RWPE1 (cell line): ENCODE measurements at regions not wholly inside any gene's neighbourhood (a gene's known extent, or its start where the extent isn't known, plus 50 kb on each side); places are given as distances from the start of the nearest gene placed in this dataset.

Experiments
- CTCF ChIA-PET: fragments of 350-600 bp; sonication (Branson Sonifier 250); formaldehyde crosslinking; extraction: SDS; loops from one replicate; lab custom pipeline; 2021; lab: Yijun Ruan, JAX
- POLR2A ChIA-PET: fragments of 400-600 bp; formaldehyde crosslinking; extraction: SDS; loops from one replicate; lab custom pipeline; 2020; ENCODE audit warnings: antibody characterized with exemption; ENCODE audit not compliant: low non-redundant PET; lab: Yijun Ruan, JAX
- DNase-seq: peaks from one replicate; pipeline ENCODE4 v3.0.0; 2012; ENCODE audit warnings: low spot score
- H3K27ac ChIP-seq: fragments of 450-650 bp; 2 replicates; pipeline ENCODE4 v1.5.1; 2017
- TF ChIP-seq, protein P1 (sequence below): fragments of 450-650 bp; conservative IDR thresholded peaks from 2 replicates; pipeline ENCODE4 v1.5.1; 2017; ENCODE audit warnings: low read depth, mild to moderate bottlenecking

DNA sequence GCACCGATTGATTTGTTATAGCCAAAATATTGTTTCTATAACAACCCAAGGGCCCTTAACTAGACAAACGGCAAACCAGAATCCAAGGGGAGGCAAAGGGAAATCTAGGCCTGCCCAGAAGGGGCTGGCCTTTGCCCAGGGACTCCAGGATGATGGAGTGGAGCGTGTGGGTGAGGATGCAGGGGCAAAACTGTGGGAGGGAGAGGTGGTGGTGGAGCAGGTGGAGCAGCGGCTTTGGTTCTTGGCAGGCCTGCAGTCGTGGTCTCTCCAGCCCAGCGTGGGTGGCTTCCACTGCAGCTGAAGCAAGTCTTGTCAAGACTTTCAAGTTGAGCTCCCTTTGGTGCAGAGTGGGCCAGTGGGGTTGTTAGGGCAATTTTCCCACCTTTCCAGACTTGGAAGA is 98.6 kb upstream of the TBCA start:
- POLR2A ChIA-PET, result no interaction called here
- no peak overlapping the region for H3K27ac ChIP-seq
- no peak for DNase-seq
- CTCF ChIA-PET, result no interaction called here
- TF ChIP-seq, protein P1, sequence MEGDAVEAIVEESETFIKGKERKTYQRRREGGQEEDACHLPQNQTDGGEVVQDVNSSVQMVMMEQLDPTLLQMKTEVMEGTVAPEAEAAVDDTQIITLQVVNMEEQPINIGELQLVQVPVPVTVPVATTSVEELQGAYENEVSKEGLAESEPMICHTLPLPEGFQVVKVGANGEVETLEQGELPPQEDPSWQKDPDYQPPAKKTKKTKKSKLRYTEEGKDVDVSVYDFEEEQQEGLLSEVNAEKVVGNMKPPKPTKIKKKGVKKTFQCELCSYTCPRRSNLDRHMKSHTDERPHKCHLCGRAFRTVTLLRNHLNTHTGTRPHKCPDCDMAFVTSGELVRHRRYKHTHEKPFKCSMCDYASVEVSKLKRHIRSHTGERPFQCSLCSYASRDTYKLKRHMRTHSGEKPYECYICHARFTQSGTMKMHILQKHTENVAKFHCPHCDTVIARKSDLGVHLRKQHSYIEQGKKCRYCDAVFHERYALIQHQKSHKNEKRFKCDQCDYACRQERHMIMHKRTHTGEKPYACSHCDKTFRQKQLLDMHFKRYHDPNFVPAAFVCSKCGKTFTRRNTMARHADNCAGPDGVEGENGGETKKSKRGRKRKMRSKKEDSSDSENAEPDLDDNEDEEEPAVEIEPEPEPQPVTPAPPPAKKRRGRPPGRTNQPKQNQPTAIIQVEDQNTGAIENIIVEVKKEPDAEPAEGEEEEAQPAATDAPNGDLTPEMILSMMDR, result no peak

DNA sequence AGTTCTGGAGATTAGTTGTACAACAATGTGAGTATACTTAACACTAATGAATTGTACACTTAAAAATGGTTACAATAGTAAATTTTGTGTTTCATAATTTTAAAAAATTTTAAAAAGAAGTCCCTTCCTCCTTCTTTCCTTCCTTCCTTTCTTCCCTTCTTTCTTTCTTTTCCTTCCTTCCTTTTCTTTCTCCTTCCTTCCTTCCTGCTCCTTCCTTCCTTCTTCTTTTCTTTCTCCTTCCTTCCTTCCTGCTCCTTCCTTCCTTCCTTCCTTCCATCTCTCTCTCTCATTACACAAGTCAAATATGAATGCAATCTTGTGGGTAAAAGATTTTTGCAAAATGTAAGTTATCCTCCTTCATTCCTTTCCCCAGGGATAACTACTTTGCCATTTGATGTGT is 97.1 kb upstream of the TBCA start:
- TF ChIP-seq, protein P1, result no peak
- DNase-seq, result no peak
- ChIA-PET POLR2A (no interaction called here), CTCF (no interaction called here)
- no peak overlapping the region for H3K27ac ChIP-seq

DNA sequence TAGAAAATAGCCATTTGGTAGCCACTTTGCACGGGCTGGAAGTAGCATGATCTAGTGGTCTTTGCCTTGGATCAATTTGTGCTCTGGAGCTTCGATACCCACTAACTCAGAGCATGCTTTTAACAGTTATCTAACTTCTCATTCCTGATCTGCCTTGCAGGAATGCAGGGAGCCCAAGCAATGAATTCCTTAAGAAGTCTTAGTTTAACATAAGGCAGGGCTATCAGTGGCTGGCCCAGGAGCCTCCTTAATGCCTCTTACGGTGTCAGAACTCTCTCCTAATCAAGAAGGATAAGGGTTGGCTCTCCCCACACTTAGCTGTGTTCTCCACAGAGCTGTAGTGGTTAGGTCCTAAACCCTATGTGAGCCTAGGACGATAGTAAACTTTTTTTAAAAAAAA is 95.8 kb upstream of the TBCA start:
- POLR2A ChIA-PET, result no interaction called here
- no peak overlapping the region for H3K27ac ChIP-seq
- TF ChIP-seq, protein P1, result no peak
- CTCF ChIA-PET, result interaction anchor here (0.6 to 0.7 kb wide), 2 partner anchors 73 to 147 kb away, joined by 3 read pairs; no protein-coding TSS in a partner anchor
- no peak for DNase-seq

DNA sequence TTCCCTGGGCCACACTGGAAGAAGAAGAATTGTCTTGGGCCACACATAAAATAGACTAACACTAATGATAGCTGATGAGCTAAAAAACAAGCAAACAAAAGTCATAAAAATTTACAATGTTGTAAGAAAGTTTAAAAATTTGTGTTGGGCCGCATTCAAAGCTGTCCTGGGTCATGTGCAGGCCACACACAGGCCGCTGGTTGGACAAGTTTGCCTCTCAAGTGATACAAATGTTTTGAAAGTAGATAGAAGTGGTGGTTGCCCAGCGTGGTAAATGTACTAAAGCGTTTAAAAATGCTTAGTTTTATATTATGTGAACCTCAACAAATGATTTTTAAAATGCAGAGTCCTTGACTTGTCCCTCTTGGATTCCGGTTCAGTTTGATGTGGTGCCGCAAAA is 94.9 kb upstream of the TBCA start:
- no peak overlapping the region for H3K27ac ChIP-seq
- CTCF ChIA-PET, result interaction anchor here (0.7 to 0.8 kb wide), 2 partner anchors 166 to 1646 kb away, joined by 3 read pairs; no protein-coding TSS in a partner anchor
- POLR2A ChIA-PET, result no interaction called here
- no peak for DNase-seq
- TF ChIP-seq, protein P1, result no peak

DNA sequence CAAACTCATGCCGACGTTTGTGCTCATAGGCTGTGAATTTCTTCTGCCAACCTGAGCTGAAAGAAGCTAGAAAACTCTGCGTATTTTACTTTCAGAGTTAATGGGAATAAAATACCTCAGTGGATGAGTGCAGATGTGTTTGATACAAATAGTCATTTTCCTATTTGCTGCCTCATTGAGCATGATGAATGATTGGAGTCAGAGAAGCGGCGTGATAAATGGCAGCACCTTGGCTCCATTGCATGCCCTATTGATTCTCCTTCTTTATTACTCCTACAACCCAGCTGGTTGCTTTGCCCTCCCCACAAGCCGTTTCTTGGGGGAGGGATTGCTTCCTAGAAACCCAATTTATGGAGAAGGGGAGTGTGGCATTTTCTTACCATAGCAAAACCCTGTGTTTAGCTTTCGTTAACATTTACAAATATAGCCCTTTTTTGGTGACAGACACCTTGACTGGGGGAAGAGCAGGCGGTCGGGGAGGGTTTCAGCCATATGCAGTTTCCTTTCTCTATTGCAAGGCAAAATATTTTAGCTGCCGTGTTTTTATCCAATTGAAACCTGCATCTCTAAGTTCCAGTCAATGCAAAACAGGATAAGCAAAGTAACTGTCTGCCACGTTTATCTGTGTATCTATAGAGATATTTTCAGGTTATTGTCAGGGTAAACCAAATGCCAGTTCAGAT is 93.1 kb upstream of the TBCA start:
- ChIA-PET POLR2A (no interaction called here), CTCF (interaction anchor here (1.1 kb wide), 1 partner anchor 112 kb away, joined by 3 read pairs; no protein-coding TSS in a partner anchor)
- no peak for DNase-seq
- TF ChIP-seq, protein P1, result no peak
- no peak overlapping the region for H3K27ac ChIP-seq

DNA sequence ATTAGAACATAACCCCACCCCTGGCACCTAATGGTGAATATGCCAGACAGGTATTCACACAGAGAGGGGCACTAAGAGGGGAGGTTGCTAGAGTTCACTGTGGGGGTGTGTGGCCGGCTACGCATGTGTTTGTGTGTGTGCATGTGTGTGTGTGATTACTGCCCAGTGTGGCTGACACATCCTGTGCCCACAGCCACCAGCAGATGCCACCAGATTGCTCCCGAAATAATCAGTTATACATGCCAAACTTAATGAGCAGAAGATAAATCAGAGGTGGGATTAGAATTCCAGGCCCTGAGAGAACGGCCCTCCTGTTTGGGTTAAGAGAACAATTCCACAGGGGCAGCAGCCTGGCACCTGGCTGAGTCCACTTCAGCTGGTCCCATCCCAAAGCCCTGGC is 91.8 kb upstream of the TBCA start:
- ChIA-PET CTCF (interaction anchor here (0.6 kb wide), 2 partner anchors 103 to 427 kb away, joined by 3 to 4 read pairs; partner anchors contain the start of gene AP3B1), POLR2A (no interaction called here)

More for the DNA sequence above, 91.8 kb upstream of the TBCA start:
- DNase-seq, result no peak
- H3K27ac ChIP-seq, result no peak overlapping the region
- TF ChIP-seq, protein P1, result no peak
